T-cell (primary cell): ENCODE measurements at regions not wholly inside any gene's neighbourhood (a gene's known extent, or its start where the extent isn't known, plus 50 kb on each side); places are given as distances from the start of the nearest gene placed in this dataset.

Experiments used
- ATAC-seq, 4 experiments: fragments of 200-7000 bp in 3 of 4; fragments of 150-1000 bp in 1 of 4; cut with Tn5 transposase; replicated peaks in 1 of 4; 1 replicate in 3 of 4; 2 replicates in 1 of 4; pipeline ENCODE4 v1.10.0; 2021; ENCODE audit warnings: moderate library complexity in 3 of 4, mild to moderate bottlenecking in 2 of 4, moderate number of reproducible peaks in 1 of 4
- CTCF ChIA-PET, 2 donors: fragments of 300-600 bp; sonication (Branson Sonifier 250); formaldehyde crosslinking; loops; one replicate each; lab custom pipeline; 2022; ENCODE audit warnings: antibody characterized with exemption in 2 of 2; lab: Charles Lee
- POLR2A ChIA-PET, 2 donors: fragments of 300-600 bp; sonication (Branson Sonifier 250); formaldehyde crosslinking; loops; one replicate each; lab custom pipeline; 2022; ENCODE audit warnings: antibody characterized with exemption in 2 of 2; lab: Charles Lee
- DNase-seq, 35 experiments: peaks; one replicate each; pipeline versions ENCODE4 v3.0.0 to v3.0.0-alpha.2; 2013 to 2023
- H3K27ac ChIP-seq: one replicate; pipeline ENCODE4 v1.5.1; 2013; ENCODE audit warnings: low read length
- H3K27me3 ChIP-seq, 2 experiments: replicated peaks in 1 of 2; 1 replicate in 1 of 2; 2 replicates in 1 of 2; pipeline versions ENCODE4 v1.6.1 to v1.7.0; 2013; ENCODE audit warnings: low read length in 1 of 2, mixed read lengths in 1 of 2; ENCODE audit not compliant: control insufficient read depth in 2 of 2, insufficient read depth in 2 of 2; ENCODE audit errors: extremely low read depth in 1 of 2
- H3K36me3 ChIP-seq, 2 donors: 1 replicate in 1 of 2; 2 replicates in 1 of 2; pipeline versions ENCODE4 v1.6.1 to v1.7.0; 2013; ENCODE audit warnings: low read length in 1 of 2; ENCODE audit not compliant: control insufficient read depth in 2 of 2, insufficient read depth in 1 of 2; ENCODE audit errors: extremely low read depth in 1 of 2
- H3K4me1 ChIP-seq, 2 experiments: 1 replicate in 1 of 2; 2 replicates in 1 of 2; pipeline versions ENCODE4 v1.6.1 to v1.7.0; 2013; ENCODE audit warnings: low read length in 2 of 2, mixed read lengths in 1 of 2; ENCODE audit not compliant: insufficient read depth in 2 of 2, control insufficient read depth in 1 of 2; ENCODE audit errors: extremely low read depth in 1 of 2
- H3K4me3 ChIP-seq, 2 donors: 1 replicate in 1 of 2; 2 replicates in 1 of 2; pipeline versions ENCODE4 v1.5.1 to v1.7.0; 2013; ENCODE audit warnings: mild to moderate bottlenecking in 2 of 2, low read length in 1 of 2, moderate library complexity in 1 of 2; ENCODE audit not compliant: control insufficient read depth in 1 of 2; ENCODE audit errors: extremely low read depth in 1 of 2
- H3K9me3 ChIP-seq: 2 replicates; pipeline ENCODE4 v1.7.0; 2013
- H3K27ac Mint-ChIP-seq, 2 donors: one replicate each; pipeline ENCODE4 v1.8.0; 2020 to 2021; ENCODE audit warnings: mild to moderate bottlenecking in 2 of 2, mixed read lengths in 2 of 2
- H3K27me3 Mint-ChIP-seq, 2 donors: one replicate each; pipeline ENCODE4 v1.8.0; 2021 to 2022; ENCODE audit warnings: mixed read lengths in 2 of 2
- H3K36me3 Mint-ChIP-seq: one replicate; pipeline ENCODE4 v1.8.0; 2021; ENCODE audit warnings: mixed read lengths
- H3K4me1 Mint-ChIP-seq, 3 donors: one replicate each; pipeline ENCODE4 v1.8.0; 2020 to 2022; ENCODE audit warnings: mixed read lengths in 3 of 3, mild to moderate bottlenecking in 1 of 3
- H3K4me3 Mint-ChIP-seq, 3 donors: one replicate each; pipeline ENCODE4 v1.8.0; 2020 to 2022; ENCODE audit warnings: mild to moderate bottlenecking in 3 of 3, mixed read lengths in 3 of 3, moderate library complexity in 3 of 3
- H3K9me3 Mint-ChIP-seq, 3 donors: one replicate each; pipeline ENCODE4 v1.8.0; 2020 to 2022; ENCODE audit warnings: mixed read lengths in 3 of 3
- WGBS: methylation state at CpG from one replicate; pipeline ENCODE4 v1.1.5; 2013; ENCODE audit warnings: missing lambda C conversion rate; ENCODE audit not compliant: insufficient coverage; 5-methylcytosine and 5-hydroxymethylcytosine counted together

GRCh38 chr2:156659694-156660093, 223.5 kb downstream of the GPD2 start:
- DNase-seq, result no peak
- Mint-ChIP-seq H3K4me3 (no peak overlapping the region), H3K9me3 (no peaks in the 10 kb centered on the region), H3K4me1 (peaks cover 0 to 6% (median 0%) of the 10 kb centered on the region in 3 donors), H3K27ac (no peak overlapping the region), H3K36me3 (no peaks in the 10 kb centered on the region), H3K27me3 (peaks cover 0 to 5% of the 10 kb centered on the region in 2 donors)
- H3K36me3 ChIP-seq, result no peaks in the 10 kb centered on the region
- no peak for ATAC-seq
- no peaks in the 10 kb centered on the region for H3K4me1 ChIP-seq
- POLR2A ChIA-PET, result no interaction called here
- H3K4me3 ChIP-seq, result no peak overlapping the region
- no peaks in the 10 kb centered on the region for H3K27me3 ChIP-seq
- CTCF ChIA-PET, result no interaction called here
- no peak overlapping the region for H3K27ac ChIP-seq
- H3K9me3 ChIP-seq, result no peaks in the 10 kb centered on the region
- 95% methylated on average over 3 of the region's 3 CpGs for WGBS

- no peak overlapping the region for H3K4me3 ChIP-seq
- POLR2A ChIA-PET, result no interaction called here
- no peaks in the 10 kb centered on the region for H3K9me3 ChIP-seq
- H3K36me3 ChIP-seq, result no peaks in the 10 kb centered on the region
- DNase-seq (peak in 1 of 35 experiments; percentile 7), ATAC-seq (peak in 2 of 4 experiments; percentile 32 to 40)
- H3K4me3 Mint-ChIP-seq, result peak overlapping the region in 1 of 3 donors; percentile 2
- H3K27me3 Mint-ChIP-seq, result peaks cover 0 to 5% of the 10 kb centered on the region in 2 donors
- H3K27ac Mint-ChIP-seq, result no peak overlapping the region
- no peaks in the 10 kb centered on the region for H3K27me3 ChIP-seq
- no peaks in the 10 kb centered on the region for H3K4me1 ChIP-seq
- CTCF ChIA-PET, result interaction anchor here in 1 of 2 donors (1.1 kb wide), 1 partner anchor 519 kb away, joined by 3 read pairs; no protein-coding TSS in a partner anchor
- WGBS, result no CpG with 5 or more reads among the region's 1 CpG
- H3K9me3 Mint-ChIP-seq, result peaks cover 4 to 13% (median 8%) of the 10 kb centered on the region in 3 donors
- H3K4me1 Mint-ChIP-seq, result peaks cover 0 to 8% (median 0%) of the 10 kb centered on the region in 3 donors
- no peak overlapping the region for H3K27ac ChIP-seq
- H3K36me3 Mint-ChIP-seq, result no peaks in the 10 kb centered on the region
Measured at GRCh38 chr2:156663757-156664409, 227.7 kb downstream of the GPD2 start.

GRCh38 chr2:156666130-156666785, 230.1 kb downstream of the GPD2 start:
- H3K27ac Mint-ChIP-seq, result no peak overlapping the region
- H3K36me3 ChIP-seq, result no peaks in the 10 kb centered on the region
- no peaks in the 10 kb centered on the region for H3K4me1 ChIP-seq
- DNase-seq, result no peak
- H3K9me3 Mint-ChIP-seq, result peaks cover 4 to 15% (median 8%) of the 10 kb centered on the region in 3 donors
- 17% methylated on average over 1 of the region's 4 CpGs for WGBS
- H3K4me3 Mint-ChIP-seq, result no peak overlapping the region
- no peaks in the 10 kb centered on the region for H3K9me3 ChIP-seq
- ATAC-seq, result no peak
- CTCF ChIA-PET, result no interaction called here
- peaks cover 4 to 5% of the 10 kb centered on the region in 2 donors for H3K27me3 Mint-ChIP-seq
- H3K4me3 ChIP-seq, result no peak overlapping the region
- H3K4me1 Mint-ChIP-seq, result peaks cover 0 to 8% (median 0%) of the 10 kb centered on the region in 3 donors
- no peaks in the 10 kb centered on the region for H3K27me3 ChIP-seq
- H3K27ac ChIP-seq, result no peak overlapping the region
- H3K36me3 Mint-ChIP-seq, result no peaks in the 10 kb centered on the region
- POLR2A ChIA-PET, result no interaction called here

- no peaks in the 10 kb centered on the region for H3K36me3 Mint-ChIP-seq
- no peak for ATAC-seq
- no peak overlapping the region for H3K27ac Mint-ChIP-seq
- Histone ChIP-seq H3K27me3 (no peaks in the 10 kb centered on the region), H3K9me3 (no peaks in the 10 kb centered on the region), H3K4me1 (no peaks in the 10 kb centered on the region), H3K36me3 (no peaks in the 10 kb centered on the region), H3K27ac (no peak overlapping the region), H3K4me3 (no peak overlapping the region)
- ChIA-PET CTCF (no interaction called here), POLR2A (no interaction called here)
- peaks cover 0 to 2% (median 0%) of the 10 kb centered on the region in 3 donors for H3K4me1 Mint-ChIP-seq
- peaks cover 4 to 15% (median 8%) of the 10 kb centered on the region in 3 donors for H3K9me3 Mint-ChIP-seq
- H3K27me3 Mint-ChIP-seq, result peaks cover 4 to 7% of the 10 kb centered on the region in 2 donors
- WGBS, result no CpG with 5 or more reads among the region's 2 CpGs
- no peak for DNase-seq
- no peak overlapping the region for H3K4me3 Mint-ChIP-seq
Measured at GRCh38 chr2:156670104-156670503, 233.9 kb downstream of the GPD2 start.

- no peaks in the 10 kb centered on the region for H3K4me1 Mint-ChIP-seq
- WGBS, result no CpG with 5 or more reads among the region's 6 CpGs
- ChIA-PET POLR2A (no interaction called here), CTCF (no interaction called here)
- no peaks in the 10 kb centered on the region for H3K9me3 ChIP-seq
- DNase-seq (no peak), ATAC-seq (no peak)
- H3K4me3 Mint-ChIP-seq, result no peak overlapping the region
- H3K36me3 ChIP-seq, result no peaks in the 10 kb centered on the region
- H3K4me1 ChIP-seq, result no peaks in the 10 kb centered on the region
- no peaks in the 10 kb centered on the region for H3K27me3 ChIP-seq
- no peak overlapping the region for H3K27ac Mint-ChIP-seq
- H3K27me3 Mint-ChIP-seq, result peaks cover 7 to 8% of the 10 kb centered on the region in 2 donors
- no peaks in the 10 kb centered on the region for H3K36me3 Mint-ChIP-seq
- H3K9me3 Mint-ChIP-seq, result peaks cover 4 to 15% (median 8%) of the 10 kb centered on the region in 3 donors
- no peak overlapping the region for H3K27ac ChIP-seq
- no peak overlapping the region for H3K4me3 ChIP-seq
Measured at GRCh38 chr2:156671706-156672361, 235.7 kb downstream of the GPD2 start.

- Mint-ChIP-seq H3K9me3 (peaks cover under 1 to 14% (median 8%) of the 10 kb centered on the region in 3 donors), H3K27me3 (peaks cover 5 to 8% of the 10 kb centered on the region in 2 donors), H3K27ac (no peak overlapping the region), H3K4me1 (no peaks in the 10 kb centered on the region), H3K4me3 (no peak overlapping the region), H3K36me3 (no peaks in the 10 kb centered on the region)
- H3K36me3 ChIP-seq, result no peaks in the 10 kb centered on the region
- DNase-seq (no peak), ATAC-seq (no peak)
- H3K4me1 ChIP-seq, result no peaks in the 10 kb centered on the region
- no peaks in the 10 kb centered on the region for H3K27me3 ChIP-seq
- H3K27ac ChIP-seq, result no peak overlapping the region
- no peaks in the 10 kb centered on the region for H3K9me3 ChIP-seq
- no CpG with 5 or more reads among the region's 7 CpGs for WGBS
- H3K4me3 ChIP-seq, result no peak overlapping the region
- POLR2A ChIA-PET, result no interaction called here
- CTCF ChIA-PET, result interaction anchor here in 1 of 2 donors (0.6 kb wide), 1 partner anchor 675 kb away, joined by 3 read pairs; no protein-coding TSS in a partner anchor
Measured at GRCh38 chr2:156672556-156673332, 236.6 kb downstream of the GPD2 start.
